ENCODE measurements at regions not wholly inside any gene's neighbourhood (a gene's known extent, or its start where the extent isn't known, plus 50 kb on each side); places are given as distances from the start of the nearest gene placed in this dataset.
A peak's percentile ranks its signal among the peaks of the same experiment; 100 is the strongest.

- ATAC-seq (ENCODE audit: insufficient number of reproducible peaks, low FRiP score, low read depth) (no peak), DNase-seq (ENCODE audit: low spot score) (no peak)
- no peak for TF ChIP-seq CTCF (IDR thresholded peaks at IDR 0.05)
- Histone ChIP-seq H3K4me3 (no peak overlapping the region), H3K36me3 (no peaks in the 10 kb centered on the region), H3K27ac (peak overlapping the region in 1 of 2 donors; percentile 8), H3K4me1 (ENCODE audit: control insufficient read depth in 1 of 2, low read depth in 2 of 2) (peaks cover 0 to 8% of the 10 kb centered on the region in 2 donors), H3K27me3 (replicated peaks; ENCODE audit: insufficient read depth) (no peaks in the 10 kb centered on the region), H3K9me3 (no peaks in the 10 kb centered on the region)
These were observed 62.8 kb upstream of the EDNRB start for GRCh38 chr13:77981281-77981881.

GRCh38 chr13:77980592-77980991 is 62.0 kb upstream of the EDNRB start:
- DNase-seq (ENCODE audit: low spot score) (no peak), ATAC-seq (ENCODE audit: insufficient number of reproducible peaks, low FRiP score, low read depth) (no peak)
- Histone ChIP-seq H3K9me3 (no peaks in the 10 kb centered on the region), H3K36me3 (no peaks in the 10 kb centered on the region), H3K27ac (no peak overlapping the region), H3K27me3 (replicated peaks; ENCODE audit: insufficient read depth) (no peaks in the 10 kb centered on the region), H3K4me3 (no peak overlapping the region), H3K4me1 (ENCODE audit: control insufficient read depth in 1 of 2, low read depth in 2 of 2) (peaks cover 0 to 8% of the 10 kb centered on the region in 2 donors)
- TF ChIP-seq CTCF (IDR thresholded peaks at IDR 0.05) = no peak

- ATAC-seq (ENCODE audit: insufficient number of reproducible peaks, low FRiP score, low read depth) = no peak
These were observed 61.2 kb upstream of the EDNRB start for GRCh38 chr13:77979721-77980385.

GRCh38 chr13:77975358-77976042 is 56.9 kb upstream of the EDNRB start:
- no peak overlapping the region for H3K4me3 ChIP-seq
- DNase-seq (ENCODE audit: low spot score) (no peak), ATAC-seq (ENCODE audit: insufficient number of reproducible peaks, low FRiP score, low read depth) (no peak)
- H3K27me3 ChIP-seq (replicated peaks; ENCODE audit: insufficient read depth) = no peaks in the 10 kb centered on the region
- no peaks in the 10 kb centered on the region for H3K36me3 ChIP-seq
- H3K4me1 ChIP-seq (ENCODE audit: control insufficient read depth in 1 of 2, low read depth in 2 of 2) = no peaks in the 10 kb centered on the region
- no peak for TF ChIP-seq CTCF (IDR thresholded peaks at IDR 0.05)
- H3K27ac ChIP-seq = no peak overlapping the region
- no peaks in the 10 kb centered on the region for H3K9me3 ChIP-seq

More at GRCh38 chr13:77979721-77980385, 61.2 kb upstream of the EDNRB start:
- H3K27ac ChIP-seq = no peak overlapping the region
- H3K4me1 ChIP-seq (ENCODE audit: control insufficient read depth in 1 of 2, low read depth in 2 of 2) = peaks cover 0 to 8% of the 10 kb centered on the region in 2 donors
- H3K4me3 ChIP-seq = no peak overlapping the region
- no peak for TF ChIP-seq CTCF (IDR thresholded peaks at IDR 0.05)
- no peak for DNase-seq (ENCODE audit: low spot score)
- H3K27me3 ChIP-seq (replicated peaks; ENCODE audit: insufficient read depth) = no peaks in the 10 kb centered on the region
- H3K9me3 ChIP-seq = no peaks in the 10 kb centered on the region
- no peaks in the 10 kb centered on the region for H3K36me3 ChIP-seq

- no peak overlapping the region for H3K4me3 ChIP-seq
- no peak for TF ChIP-seq CTCF (IDR thresholded peaks at IDR 0.05)
- H3K27ac ChIP-seq = no peak overlapping the region
- ATAC-seq (ENCODE audit: insufficient number of reproducible peaks, low FRiP score, low read depth) (no peak), DNase-seq (ENCODE audit: low spot score) (no peak)
- no peaks in the 10 kb centered on the region for H3K36me3 ChIP-seq
- no peaks in the 10 kb centered on the region for H3K27me3 ChIP-seq (replicated peaks; ENCODE audit: insufficient read depth)
- H3K9me3 ChIP-seq = no peaks in the 10 kb centered on the region
- H3K4me1 ChIP-seq (ENCODE audit: control insufficient read depth in 1 of 2, low read depth in 2 of 2) = no peaks in the 10 kb centered on the region
These were observed 50.7 kb upstream of the EDNRB start for GRCh38 chr13:77969299-77969698.
